GM18868 (cell line): ENCODE measurements at regions not wholly inside any gene's neighbourhood (a gene's known extent, or its start where the extent isn't known, plus 50 kb on each side); places are given as distances from the start of the nearest gene placed in this dataset.

Experiments used
- ATAC-seq: cut with Tn5 transposase; IDR thresholded peaks from one replicate; pipeline ENCODE4 v1.9.1; 2021; ENCODE audit warnings: mild to moderate bottlenecking, moderate library complexity; ENCODE audit not compliant: unreplicated experiment

GRCh38 chr14:96637521-96637920 lies 135.3 kb downstream of the PAPOLA start:
- ATAC-seq: no peak

- ATAC-seq: no peak
Measured at GRCh38 chr14:96638041-96638855, 136.1 kb downstream of the PAPOLA start.

- ATAC-seq: no peak
Measured at GRCh38 chr14:96639550-96639949, 137.4 kb downstream of the PAPOLA start.

GRCh38 chr14:96648506-96649326 lies 146.5 kb downstream of the PAPOLA start:
- ATAC-seq: no peak

GRCh38 chr14:96649327-96649601 lies 147.1 kb downstream of the PAPOLA start:
- ATAC-seq: no peak

- ATAC-seq: no peak
Measured at GRCh38 chr14:96653597-96653996, 143.6 kb upstream of the VRK1 start.

GRCh38 chr14:96658611-96659010 lies 138.6 kb upstream of the VRK1 start:
- ATAC-seq: no peak

GRCh38 chr14:96660123-96660522 lies 137.1 kb upstream of the VRK1 start:
- ATAC-seq: no peak

GRCh38 chr14:96660667-96661066 lies 136.5 kb upstream of the VRK1 start:
- ATAC-seq: no peak

- ATAC-seq: no peak
Measured at GRCh38 chr14:96661244-96661969, 135.8 kb upstream of the VRK1 start.

- no peak for ATAC-seq
Measured at GRCh38 chr14:96662116-96662970, 134.8 kb upstream of the VRK1 start.

- no peak for ATAC-seq
Measured at GRCh38 chr14:96663076-96663475, 134.1 kb upstream of the VRK1 start.

- ATAC-seq: no peak
Measured at GRCh38 chr14:96663491-96664067, 133.6 kb upstream of the VRK1 start.

- ATAC-seq: no peak
Measured at GRCh38 chr14:96666088-96666487, 131.1 kb upstream of the VRK1 start.

GRCh38 chr14:96670391-96670790 lies 126.8 kb upstream of the VRK1 start:
- no peak for ATAC-seq

GRCh38 chr14:96671218-96671617 lies 126.0 kb upstream of the VRK1 start:
- ATAC-seq: no peak

GRCh38 chr14:96673706-96674105 lies 123.5 kb upstream of the VRK1 start:
- no peak for ATAC-seq

- ATAC-seq: no peak
Measured at GRCh38 chr14:96674121-96674520, 123.1 kb upstream of the VRK1 start.

- no peak for ATAC-seq
Measured at GRCh38 chr14:96676166-96676565, 121.0 kb upstream of the VRK1 start.

GRCh38 chr14:96681829-96682228 lies 115.4 kb upstream of the VRK1 start:
- no peak for ATAC-seq
